ENCODE measurements at regions not wholly inside any gene's neighbourhood (a gene's known extent, or its start where the extent isn't known, plus 50 kb on each side); places are given as distances from the start of the nearest gene placed in this dataset.
A peak's percentile ranks its signal among the peaks of the same experiment; 100 is the strongest.

GRCh38 chr6:145498425-145498824 is 236.9 kb downstream of the EPM2A start:
- TF ChIP-seq GATA1 (IDR thresholded peaks at IDR 0.05; ENCODE audit: low read depth, low read length) (no peak), POLR2A (IDR thresholded peaks at IDR 0.05; ENCODE audit: low read length) (no peak)
- no peak for DNase-seq

- DNase-seq: peak; percentile 3 to 28
- no peak for TF ChIP-seq GATA1 (IDR thresholded peaks at IDR 0.05; ENCODE audit: low read depth, low read length)
- no peak for TF ChIP-seq POLR2A (IDR thresholded peaks at IDR 0.05; ENCODE audit: low read length)
These were observed 232.9 kb downstream of the EPM2A start for GRCh38 chr6:145502416-145502815.

- no peak for DNase-seq
- TF ChIP-seq POLR2A (IDR thresholded peaks at IDR 0.05; ENCODE audit: low read length): no peak
- TF ChIP-seq GATA1 (IDR thresholded peaks at IDR 0.05; ENCODE audit: low read depth, low read length): no peak
These were observed 229.2 kb downstream of the EPM2A start for GRCh38 chr6:145506136-145506535.

- no peak for TF ChIP-seq POLR2A (IDR thresholded peaks at IDR 0.05; ENCODE audit: low read length)
- TF ChIP-seq GATA1 (IDR thresholded peaks at IDR 0.05; ENCODE audit: low read depth, low read length): no peak
- DNase-seq: no peak
These were observed 228.8 kb downstream of the EPM2A start for GRCh38 chr6:145506565-145506964.

- TF ChIP-seq POLR2A (IDR thresholded peaks at IDR 0.05; ENCODE audit: low read length): no peak
- no peak for TF ChIP-seq GATA1 (IDR thresholded peaks at IDR 0.05; ENCODE audit: low read depth, low read length)
- no peak for DNase-seq
These were observed 228.1 kb downstream of the EPM2A start for GRCh38 chr6:145507239-145507638.

- no peak for DNase-seq
- no peak for TF ChIP-seq GATA1 (IDR thresholded peaks at IDR 0.05; ENCODE audit: low read depth, low read length)
- TF ChIP-seq POLR2A (IDR thresholded peaks at IDR 0.05; ENCODE audit: low read length): no peak
These were observed 227.2 kb downstream of the EPM2A start for GRCh38 chr6:145508107-145508506.

- TF ChIP-seq POLR2A (IDR thresholded peaks at IDR 0.05; ENCODE audit: low read length) (no peak), GATA1 (IDR thresholded peaks at IDR 0.05; ENCODE audit: low read depth, low read length) (no peak)
- DNase-seq: no peak
These were observed 217.8 kb downstream of the EPM2A start for GRCh38 chr6:145517492-145517891.

GRCh38 chr6:145525038-145525437 is 210.3 kb downstream of the EPM2A start:
- TF ChIP-seq POLR2A (IDR thresholded peaks at IDR 0.05; ENCODE audit: low read length) (no peak), GATA1 (IDR thresholded peaks at IDR 0.05; ENCODE audit: low read depth, low read length) (no peak)

GRCh38 chr6:145529582-145529981 is 205.7 kb downstream of the EPM2A start:
- TF ChIP-seq POLR2A (IDR thresholded peaks at IDR 0.05; ENCODE audit: low read length): no peak
- no peak for TF ChIP-seq GATA1 (IDR thresholded peaks at IDR 0.05; ENCODE audit: low read depth, low read length)

More at GRCh38 chr6:145525038-145525437, 210.3 kb downstream of the EPM2A start:
- DNase-seq: no peak

GRCh38 chr6:145530454-145530853 is 204.9 kb downstream of the EPM2A start:
- TF ChIP-seq GATA1 (IDR thresholded peaks at IDR 0.05; ENCODE audit: low read depth, low read length) (no peak), POLR2A (IDR thresholded peaks at IDR 0.05; ENCODE audit: low read length) (no peak)
- DNase-seq: no peak

More at GRCh38 chr6:145529582-145529981, 205.7 kb downstream of the EPM2A start:
- no peak for DNase-seq

- TF ChIP-seq POLR2A (IDR thresholded peaks at IDR 0.05; ENCODE audit: low read length) (no peak), GATA1 (IDR thresholded peaks at IDR 0.05; ENCODE audit: low read depth, low read length) (no peak)
- DNase-seq: no peak
These were observed 204.3 kb downstream of the EPM2A start for GRCh38 chr6:145531032-145531431.

- no peak for TF ChIP-seq GATA1 (IDR thresholded peaks at IDR 0.05; ENCODE audit: low read depth, low read length)
- no peak for TF ChIP-seq POLR2A (IDR thresholded peaks at IDR 0.05; ENCODE audit: low read length)
- no peak for DNase-seq
These were observed 203.5 kb downstream of the EPM2A start for GRCh38 chr6:145531822-145532221.

GRCh38 chr6:145532361-145532760 is 203.0 kb downstream of the EPM2A start:
- no peak for DNase-seq
- TF ChIP-seq POLR2A (IDR thresholded peaks at IDR 0.05; ENCODE audit: low read length) (no peak), GATA1 (IDR thresholded peaks at IDR 0.05; ENCODE audit: low read depth, low read length) (no peak)

GRCh38 chr6:145534989-145535388 is 200.3 kb downstream of the EPM2A start:
- TF ChIP-seq POLR2A (IDR thresholded peaks at IDR 0.05; ENCODE audit: low read length) (no peak), GATA1 (IDR thresholded peaks at IDR 0.05; ENCODE audit: low read depth, low read length) (no peak)
- DNase-seq: no peak

- no peak for DNase-seq
- no peak for TF ChIP-seq GATA1 (IDR thresholded peaks at IDR 0.05; ENCODE audit: low read depth, low read length)
- no peak for TF ChIP-seq POLR2A (IDR thresholded peaks at IDR 0.05; ENCODE audit: low read length)
These were observed 196.3 kb downstream of the EPM2A start for GRCh38 chr6:145538989-145539388.

- no peak for DNase-seq
- TF ChIP-seq POLR2A (IDR thresholded peaks at IDR 0.05; ENCODE audit: low read length) (no peak), GATA1 (IDR thresholded peaks at IDR 0.05; ENCODE audit: low read depth, low read length) (no peak)
These were observed 195.5 kb downstream of the EPM2A start for GRCh38 chr6:145539831-145540230.
